HL-60 (cell line): ENCODE measurements at regions not wholly inside any gene's neighbourhood (a gene's known extent, or its start where the extent isn't known, plus 50 kb on each side); places are given as distances from the start of the nearest gene placed in this dataset.

Experiments
- DNase-seq, 2 experiments: peaks; one replicate each; pipeline ENCODE4 v3.0.0-alpha.2; 2010 to 2020; ENCODE audit warnings: low read depth in 1 of 2, low spot score in 1 of 2
- H3K27ac ChIP-seq: fragments of 250-450 bp; sonication (Bioruptor Pico); replicated peaks from 2 replicates; pipeline ENCODE4 v1.5.1; 2020; ENCODE audit warnings: mild to moderate bottlenecking, moderate library complexity
- H3K27me3 ChIP-seq: fragments of 250-450 bp; sonication (Bioruptor Pico); 2 replicates; pipeline ENCODE4 v1.5.1; 2021; ENCODE audit warnings: mild to moderate bottlenecking, moderate library complexity; ENCODE audit not compliant: insufficient read depth, poor library complexity, severe bottlenecking
- H3K4me3 ChIP-seq: replicated peaks from 2 replicates; pipeline ENCODE4 v1.5.1; 2011; ENCODE audit warnings: mild to moderate bottlenecking, control low read depth, low read length; ENCODE audit not compliant: insufficient read depth
- GABPA ChIP-seq: IDR thresholded peaks from 2 replicates; pipeline ENCODE4 v1.6.1; 2012; ENCODE audit warnings: low read depth
- POLR2AphosphoS5 ChIP-seq: IDR thresholded peaks from 2 replicates; pipeline ENCODE4 v1.6.1; 2012; ENCODE audit warnings: low read depth
- SPI1 ChIP-seq: IDR thresholded peaks from 2 replicates; pipeline ENCODE4 v1.6.1; 2012; ENCODE audit warnings: low read depth, mild to moderate bottlenecking, borderline replicate concordance
- TF ChIP-seq, protein P1 (sequence below): IDR thresholded peaks from 2 replicates; pipeline ENCODE4 v1.6.1; 2012; ENCODE audit warnings: low read depth; ENCODE audit not compliant: insufficient replicate concordance
- TF ChIP-seq, protein P2 (sequence below): IDR thresholded peaks from one replicate; pipeline ENCODE4 v1.5.1; 2011; ENCODE audit warnings: low read length, control low read depth, inconsistent platforms; ENCODE audit not compliant: insufficient read depth

DNA sequence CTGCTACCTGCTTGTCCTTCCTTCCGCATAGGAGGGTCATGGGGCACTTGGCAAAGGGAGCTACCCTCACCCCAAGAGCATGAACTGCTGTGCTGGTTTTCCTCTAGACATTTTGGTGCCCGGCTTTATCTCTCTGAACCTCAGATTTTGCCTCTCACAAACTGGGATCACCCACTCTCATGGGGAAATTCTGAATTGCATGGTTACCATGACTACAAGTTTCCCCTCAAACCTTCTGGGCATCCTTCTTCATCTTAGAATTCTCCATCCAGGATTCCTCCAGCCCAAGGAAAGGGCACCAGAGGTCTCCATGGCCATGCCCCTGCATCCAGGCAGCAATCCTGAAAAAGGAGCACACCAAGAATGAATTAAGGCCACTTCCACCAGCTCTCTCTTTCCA lies 180.1 kb upstream of the NECTIN1 start:
- H3K4me3 ChIP-seq, result no peak overlapping the region
- no peaks in the 10 kb centered on the region for H3K27me3 ChIP-seq
- H3K27ac ChIP-seq, result no peak overlapping the region
- TF ChIP-seq, protein P1, sequence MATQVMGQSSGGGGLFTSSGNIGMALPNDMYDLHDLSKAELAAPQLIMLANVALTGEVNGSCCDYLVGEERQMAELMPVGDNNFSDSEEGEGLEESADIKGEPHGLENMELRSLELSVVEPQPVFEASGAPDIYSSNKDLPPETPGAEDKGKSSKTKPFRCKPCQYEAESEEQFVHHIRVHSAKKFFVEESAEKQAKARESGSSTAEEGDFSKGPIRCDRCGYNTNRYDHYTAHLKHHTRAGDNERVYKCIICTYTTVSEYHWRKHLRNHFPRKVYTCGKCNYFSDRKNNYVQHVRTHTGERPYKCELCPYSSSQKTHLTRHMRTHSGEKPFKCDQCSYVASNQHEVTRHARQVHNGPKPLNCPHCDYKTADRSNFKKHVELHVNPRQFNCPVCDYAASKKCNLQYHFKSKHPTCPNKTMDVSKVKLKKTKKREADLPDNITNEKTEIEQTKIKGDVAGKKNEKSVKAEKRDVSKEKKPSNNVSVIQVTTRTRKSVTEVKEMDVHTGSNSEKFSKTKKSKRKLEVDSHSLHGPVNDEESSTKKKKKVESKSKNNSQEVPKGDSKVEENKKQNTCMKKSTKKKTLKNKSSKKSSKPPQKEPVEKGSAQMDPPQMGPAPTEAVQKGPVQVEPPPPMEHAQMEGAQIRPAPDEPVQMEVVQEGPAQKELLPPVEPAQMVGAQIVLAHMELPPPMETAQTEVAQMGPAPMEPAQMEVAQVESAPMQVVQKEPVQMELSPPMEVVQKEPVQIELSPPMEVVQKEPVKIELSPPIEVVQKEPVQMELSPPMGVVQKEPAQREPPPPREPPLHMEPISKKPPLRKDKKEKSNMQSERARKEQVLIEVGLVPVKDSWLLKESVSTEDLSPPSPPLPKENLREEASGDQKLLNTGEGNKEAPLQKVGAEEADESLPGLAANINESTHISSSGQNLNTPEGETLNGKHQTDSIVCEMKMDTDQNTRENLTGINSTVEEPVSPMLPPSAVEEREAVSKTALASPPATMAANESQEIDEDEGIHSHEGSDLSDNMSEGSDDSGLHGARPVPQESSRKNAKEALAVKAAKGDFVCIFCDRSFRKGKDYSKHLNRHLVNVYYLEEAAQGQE, result no peak
- TF ChIP-seq GABPA (no peak), POLR2AphosphoS5 (no peak), SPI1 (no peak)
- TF ChIP-seq, protein P2, sequence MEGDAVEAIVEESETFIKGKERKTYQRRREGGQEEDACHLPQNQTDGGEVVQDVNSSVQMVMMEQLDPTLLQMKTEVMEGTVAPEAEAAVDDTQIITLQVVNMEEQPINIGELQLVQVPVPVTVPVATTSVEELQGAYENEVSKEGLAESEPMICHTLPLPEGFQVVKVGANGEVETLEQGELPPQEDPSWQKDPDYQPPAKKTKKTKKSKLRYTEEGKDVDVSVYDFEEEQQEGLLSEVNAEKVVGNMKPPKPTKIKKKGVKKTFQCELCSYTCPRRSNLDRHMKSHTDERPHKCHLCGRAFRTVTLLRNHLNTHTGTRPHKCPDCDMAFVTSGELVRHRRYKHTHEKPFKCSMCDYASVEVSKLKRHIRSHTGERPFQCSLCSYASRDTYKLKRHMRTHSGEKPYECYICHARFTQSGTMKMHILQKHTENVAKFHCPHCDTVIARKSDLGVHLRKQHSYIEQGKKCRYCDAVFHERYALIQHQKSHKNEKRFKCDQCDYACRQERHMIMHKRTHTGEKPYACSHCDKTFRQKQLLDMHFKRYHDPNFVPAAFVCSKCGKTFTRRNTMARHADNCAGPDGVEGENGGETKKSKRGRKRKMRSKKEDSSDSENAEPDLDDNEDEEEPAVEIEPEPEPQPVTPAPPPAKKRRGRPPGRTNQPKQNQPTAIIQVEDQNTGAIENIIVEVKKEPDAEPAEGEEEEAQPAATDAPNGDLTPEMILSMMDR, result no peak
- DNase-seq, result no peak

DNA sequence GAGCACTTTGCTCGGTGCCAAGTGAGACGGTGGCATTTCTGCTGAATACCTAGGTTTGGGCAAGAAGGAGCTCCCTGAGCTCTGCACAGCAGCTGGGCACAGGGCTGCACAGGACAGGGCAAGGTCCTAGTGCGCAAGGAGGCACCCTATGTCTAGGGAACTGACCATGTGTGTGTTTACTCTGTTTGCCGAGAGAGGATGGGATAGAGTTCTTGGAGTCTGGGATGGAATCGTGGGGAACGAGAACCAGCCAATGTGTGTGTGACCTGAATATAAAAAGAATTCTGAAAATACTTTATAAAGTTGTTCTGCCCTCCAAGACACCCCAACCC lies 179.5 kb upstream of the NECTIN1 start:
- no peak overlapping the region for H3K4me3 ChIP-seq
- H3K27me3 ChIP-seq, result no peaks in the 10 kb centered on the region
- no peak for TF ChIP-seq SPI1
- no peak for TF ChIP-seq GABPA
- TF ChIP-seq, protein P2, result no peak
- TF ChIP-seq, protein P1, result no peak
- no peak overlapping the region for H3K27ac ChIP-seq
- DNase-seq, result no peak

- TF ChIP-seq, protein P2, result no peak
- TF ChIP-seq SPI1 (no peak), POLR2AphosphoS5 (no peak), GABPA (no peak)
- TF ChIP-seq, protein P1, result no peak
- Histone ChIP-seq H3K27ac (no peak overlapping the region), H3K4me3 (no peak overlapping the region), H3K27me3 (no peaks in the 10 kb centered on the region)
- no peak for DNase-seq
Measured at GRCh38 chr11:119907878-119908572, 179.0 kb upstream of the NECTIN1 start.
